ENCODE measurements at regions not wholly inside any gene's neighbourhood (a gene's known extent, or its start where the extent isn't known, plus 50 kb on each side); places are given as distances from the start of the nearest gene placed in this dataset.
"Not testable (repeated sequence)": the region's sequence is repeated elsewhere in the genome, so short reads cannot be mapped to it uniquely, and the experiment has no call there.

- no peak for DNase-seq
Measured at GRCh38 chr15:59764775-59765174, 75.7 kb upstream of the BNIP2 start.

- DNase-seq = no peak
Measured at GRCh38 chr15:59762558-59762957, 73.4 kb upstream of the BNIP2 start.

- not testable (repeated sequence) for DNase-seq
Measured at GRCh38 chr15:59760256-59760655, 71.1 kb upstream of the BNIP2 start.

- no peak for DNase-seq
Measured at GRCh38 chr15:59751552-59752413, 62.7 kb upstream of the BNIP2 start.

GRCh38 chr15:59746777-59747176 is 57.7 kb upstream of the BNIP2 start:
- DNase-seq = no peak

GRCh38 chr15:59741274-59741906 is 52.3 kb upstream of the BNIP2 start:
- no peak for DNase-seq

GRCh38 chr15:59739557-59740186 is 50.6 kb upstream of the BNIP2 start:
- no peak for DNase-seq
